Fibroblast of lung (primary cell): ENCODE measurements at regions not wholly inside any gene's neighbourhood (a gene's known extent, or its start where the extent isn't known, plus 50 kb on each side); places are given as distances from the start of the nearest gene placed in this dataset.

Experiments used
- DNase-seq, 2 donors: peaks; one replicate each; pipeline versions ENCODE4 v3.0.0 to v3.0.0-alpha.2; 2010; ENCODE audit warnings: low read depth in 2 of 2
- H2AFZ ChIP-seq: 2 replicates; pipeline ENCODE4 v1.5.1; 2012; ENCODE audit warnings: low read length, control low read depth, inconsistent platforms
- H3K27ac ChIP-seq: 2 replicates; pipeline ENCODE4 v1.5.1; 2011; ENCODE audit warnings: low read length, control low read depth; ENCODE audit not compliant: insufficient read depth
- H3K27me3 ChIP-seq: 2 replicates; pipeline ENCODE4 v1.5.1; 2011; ENCODE audit warnings: mild to moderate bottlenecking, low read length; ENCODE audit not compliant: control insufficient read depth, insufficient read depth
- H3K36me3 ChIP-seq: 2 replicates; pipeline ENCODE4 v1.5.1; 2011; ENCODE audit warnings: low read length; ENCODE audit not compliant: control insufficient read depth, insufficient read depth
- H3K4me1 ChIP-seq: 2 replicates; pipeline ENCODE4 v1.5.1; 2011; ENCODE audit warnings: low read length; ENCODE audit not compliant: control insufficient read depth, insufficient read depth; ENCODE audit errors: extremely low read depth
- H3K4me2 ChIP-seq: 2 replicates; pipeline ENCODE4 v1.5.1; 2011; ENCODE audit warnings: low read length, control low read depth; ENCODE audit not compliant: insufficient read depth; ENCODE audit errors: extremely low read depth
- H3K4me3 ChIP-seq, 4 experiments: fragments of 200-600 bp in 1 of 4; sonication (generic) in 1 of 4; replicated peaks in 1 of 4; 2 replicates each; pipeline ENCODE4 v1.5.1; 2011 to 2016; ENCODE audit warnings: low read length in 4 of 4, low read depth in 3 of 4, mild to moderate bottlenecking in 3 of 4, control low read depth in 2 of 4, inconsistent platforms in 1 of 4, mixed read lengths in 1 of 4; ENCODE audit not compliant: insufficient read depth in 1 of 4; ENCODE audit errors: control extremely low read depth in 1 of 4
- H3K79me2 ChIP-seq: 2 replicates; pipeline ENCODE4 v1.5.1; 2012; ENCODE audit warnings: mild to moderate bottlenecking, low read length, inconsistent platforms; ENCODE audit not compliant: control insufficient read depth, insufficient read depth
- H3K9ac ChIP-seq: 2 replicates; pipeline ENCODE4 v1.5.1; 2011; ENCODE audit warnings: mild to moderate bottlenecking, low read length, control low read depth; ENCODE audit not compliant: insufficient read depth
- H3K9me3 ChIP-seq: 2 replicates; pipeline ENCODE4 v1.5.1; 2012; ENCODE audit warnings: low read depth, low read length; ENCODE audit not compliant: control insufficient read depth, insufficient read depth
- H4K20me1 ChIP-seq: 2 replicates; pipeline ENCODE4 v1.5.1; 2011; ENCODE audit warnings: low read length; ENCODE audit not compliant: control insufficient read depth, insufficient read depth; ENCODE audit errors: extremely low read depth
- EZH2 ChIP-seq: IDR thresholded peaks from 2 replicates; pipeline ENCODE4 v1.5.1; 2012; ENCODE audit warnings: low read length, control low read depth, mild to moderate bottlenecking; ENCODE audit errors: missing control alignments
- TF ChIP-seq, protein P1 (sequence below), 2 donors: IDR thresholded peaks in 1 of 2; conservative IDR thresholded peaks in 1 of 2; 1 replicate in 1 of 2; 2 replicates in 1 of 2; pipeline ENCODE4 v1.5.1; 2011 to 2012; ENCODE audit warnings: low read length in 2 of 2, control low read depth in 1 of 2, inconsistent platforms in 1 of 2, low read depth in 1 of 2, mild to moderate bottlenecking in 1 of 2

DNA sequence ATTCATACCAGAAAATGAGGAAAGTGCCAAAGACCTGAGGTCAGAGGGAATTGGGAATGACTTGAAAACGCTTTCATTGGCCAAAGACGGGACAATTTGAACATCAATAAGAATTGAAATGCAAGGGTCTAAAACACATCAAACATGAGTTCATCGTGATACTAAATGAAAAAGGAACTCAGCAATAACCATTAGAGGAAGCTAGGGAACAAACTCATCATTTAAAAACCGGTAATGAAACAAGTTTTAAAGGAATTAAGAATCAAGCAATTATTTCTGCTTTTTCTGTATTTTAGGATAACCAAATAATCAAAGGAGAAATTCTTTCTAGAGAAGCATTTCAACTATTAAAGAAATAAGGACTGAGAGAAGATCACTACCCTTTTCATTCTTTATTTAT is 303.1 kb downstream of the ARHGAP12 start:
- no peak for TF ChIP-seq EZH2
- H3K27ac ChIP-seq: no peak overlapping the region
- H3K9me3 ChIP-seq: no peaks in the 10 kb centered on the region
- H3K9ac ChIP-seq: no peak overlapping the region
- no peaks in the 10 kb centered on the region for H3K27me3 ChIP-seq
- no peaks in the 10 kb centered on the region for H3K79me2 ChIP-seq
- H3K4me1 ChIP-seq: peaks cover 11% of the 10 kb centered on the region
- no peak for DNase-seq
- no peaks in the 10 kb centered on the region for H3K36me3 ChIP-seq
- no peak overlapping the region for H2AFZ ChIP-seq
- H3K4me3 ChIP-seq: no peak overlapping the region
- no peaks in the 10 kb centered on the region for H4K20me1 ChIP-seq
- H3K4me2 ChIP-seq: no peak overlapping the region

DNA sequence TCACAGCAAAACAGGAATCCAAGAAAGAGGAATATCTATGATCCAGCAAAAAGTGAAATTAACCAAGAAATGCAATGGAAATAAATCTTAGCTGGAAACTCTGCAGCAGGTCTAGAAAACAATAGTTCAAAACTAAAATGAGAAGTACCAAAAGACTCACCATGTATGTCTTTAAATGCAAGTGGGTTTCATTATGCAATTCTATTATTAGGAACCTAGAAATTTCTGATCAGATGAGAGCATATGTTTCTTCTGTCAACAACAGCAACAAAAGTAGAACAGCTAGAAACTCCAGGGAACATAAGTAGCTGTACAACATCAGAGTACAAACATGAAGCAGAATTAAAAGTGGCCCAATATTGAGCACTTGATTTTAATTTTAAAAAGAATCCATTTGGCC is 304.0 kb downstream of the ARHGAP12 start:
- Histone ChIP-seq H3K4me1 (peaks cover 17% of the 10 kb centered on the region), H3K79me2 (no peaks in the 10 kb centered on the region), H3K27me3 (no peaks in the 10 kb centered on the region), H3K4me2 (no peak overlapping the region), H3K27ac (no peak overlapping the region), H2AFZ (no peak overlapping the region), H3K4me3 (no peak overlapping the region), H4K20me1 (no peaks in the 10 kb centered on the region), H3K9ac (no peak overlapping the region), H3K36me3 (no peaks in the 10 kb centered on the region), H3K9me3 (no peaks in the 10 kb centered on the region)
- no peak for TF ChIP-seq EZH2
- TF ChIP-seq, protein P1, sequence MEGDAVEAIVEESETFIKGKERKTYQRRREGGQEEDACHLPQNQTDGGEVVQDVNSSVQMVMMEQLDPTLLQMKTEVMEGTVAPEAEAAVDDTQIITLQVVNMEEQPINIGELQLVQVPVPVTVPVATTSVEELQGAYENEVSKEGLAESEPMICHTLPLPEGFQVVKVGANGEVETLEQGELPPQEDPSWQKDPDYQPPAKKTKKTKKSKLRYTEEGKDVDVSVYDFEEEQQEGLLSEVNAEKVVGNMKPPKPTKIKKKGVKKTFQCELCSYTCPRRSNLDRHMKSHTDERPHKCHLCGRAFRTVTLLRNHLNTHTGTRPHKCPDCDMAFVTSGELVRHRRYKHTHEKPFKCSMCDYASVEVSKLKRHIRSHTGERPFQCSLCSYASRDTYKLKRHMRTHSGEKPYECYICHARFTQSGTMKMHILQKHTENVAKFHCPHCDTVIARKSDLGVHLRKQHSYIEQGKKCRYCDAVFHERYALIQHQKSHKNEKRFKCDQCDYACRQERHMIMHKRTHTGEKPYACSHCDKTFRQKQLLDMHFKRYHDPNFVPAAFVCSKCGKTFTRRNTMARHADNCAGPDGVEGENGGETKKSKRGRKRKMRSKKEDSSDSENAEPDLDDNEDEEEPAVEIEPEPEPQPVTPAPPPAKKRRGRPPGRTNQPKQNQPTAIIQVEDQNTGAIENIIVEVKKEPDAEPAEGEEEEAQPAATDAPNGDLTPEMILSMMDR (conservative IDR thresholded peaks at IDR 0.05 in 1 of 2, IDR thresholded peaks at IDR 0.05 in 1 of 2; ENCODE audit: low read depth in 1 of 2, low read length in 2 of 2): no peak
- no peak for DNase-seq

DNA sequence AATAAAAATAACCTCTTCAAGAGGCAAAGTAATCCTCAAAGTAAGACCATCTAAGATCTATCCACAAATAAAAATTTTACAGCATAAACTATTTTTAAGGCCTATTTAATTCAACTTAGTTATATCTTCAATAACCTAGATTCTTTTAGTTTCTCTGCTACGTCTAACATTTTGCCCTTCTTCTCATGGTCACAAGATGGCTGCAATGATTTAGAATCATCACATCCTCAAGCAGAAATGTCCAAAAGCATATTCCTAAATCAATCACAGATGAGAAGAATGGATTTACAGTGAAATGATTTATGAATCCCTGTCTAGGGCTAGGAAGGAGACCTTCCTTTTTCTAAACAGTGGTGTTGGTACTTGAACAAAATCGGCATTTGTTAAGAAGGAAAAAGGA is 304.7 kb downstream of the ARHGAP12 start:
- no peaks in the 10 kb centered on the region for H3K36me3 ChIP-seq
- H3K27ac ChIP-seq: no peak overlapping the region
- TF ChIP-seq, protein P1 (conservative IDR thresholded peaks at IDR 0.05 in 1 of 2, IDR thresholded peaks at IDR 0.05 in 1 of 2; ENCODE audit: low read depth in 1 of 2, low read length in 2 of 2): no peak
- TF ChIP-seq EZH2: no peak
- no peaks in the 10 kb centered on the region for H3K27me3 ChIP-seq
- H3K79me2 ChIP-seq: no peaks in the 10 kb centered on the region
- H3K9me3 ChIP-seq: no peaks in the 10 kb centered on the region
- no peak overlapping the region for H3K9ac ChIP-seq
- no peak overlapping the region for H3K4me3 ChIP-seq
- H3K4me1 ChIP-seq: peaks cover 24% of the 10 kb centered on the region
- H3K4me2 ChIP-seq: no peak overlapping the region
- no peak for DNase-seq
- no peak overlapping the region for H2AFZ ChIP-seq
- no peaks in the 10 kb centered on the region for H4K20me1 ChIP-seq
